ENCODE measurements at regions not wholly inside any gene's neighbourhood (a gene's known extent, or its start where the extent isn't known, plus 50 kb on each side); places are given as distances from the start of the nearest gene placed in this dataset.
A peak's percentile ranks its signal among the peaks of the same experiment; 100 is the strongest.

DNA sequence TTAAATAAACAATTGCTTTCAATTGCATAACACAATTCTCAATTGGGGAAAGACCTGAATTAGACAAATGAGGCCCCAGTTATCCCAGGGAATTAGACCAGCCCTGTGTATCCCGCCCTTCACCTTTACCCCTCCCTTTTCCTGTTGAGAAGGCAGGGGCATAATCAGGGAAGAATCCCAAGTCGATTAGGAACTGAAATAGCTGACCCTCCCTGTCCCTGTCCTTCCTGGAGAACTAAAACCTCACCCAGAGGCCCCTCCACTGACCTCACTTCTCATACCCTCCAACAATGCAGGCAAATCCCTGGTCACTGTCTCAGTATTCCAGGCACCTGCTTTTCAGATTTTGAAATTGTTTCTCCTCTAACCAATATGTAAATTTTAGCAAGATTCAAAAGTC is 165.4 kb upstream of the CDH11 start:
- no peaks in the 10 kb centered on the region for H3K36me3 ChIP-seq (ENCODE audit: insufficient read depth, low read length)
- H3K27ac ChIP-seq (ENCODE audit: low read depth, low read length): no peak overlapping the region
- no peak overlapping the region for H2AFZ ChIP-seq (ENCODE audit: low read length, unreplicated experiment)
- no peak overlapping the region for H3K4me3 ChIP-seq (ENCODE audit: low read depth, low read length)
- no peaks in the 10 kb centered on the region for H3K27me3 ChIP-seq (ENCODE audit: insufficient read depth, low read length)
- H3K79me2 ChIP-seq (ENCODE audit: control insufficient read depth, insufficient read depth, low read length, unreplicated experiment): no peaks in the 10 kb centered on the region
- peaks cover 18% of the 10 kb centered on the region for H3K4me1 ChIP-seq (ENCODE audit: control insufficient read depth, insufficient read depth, low read length, unreplicated experiment)

DNA sequence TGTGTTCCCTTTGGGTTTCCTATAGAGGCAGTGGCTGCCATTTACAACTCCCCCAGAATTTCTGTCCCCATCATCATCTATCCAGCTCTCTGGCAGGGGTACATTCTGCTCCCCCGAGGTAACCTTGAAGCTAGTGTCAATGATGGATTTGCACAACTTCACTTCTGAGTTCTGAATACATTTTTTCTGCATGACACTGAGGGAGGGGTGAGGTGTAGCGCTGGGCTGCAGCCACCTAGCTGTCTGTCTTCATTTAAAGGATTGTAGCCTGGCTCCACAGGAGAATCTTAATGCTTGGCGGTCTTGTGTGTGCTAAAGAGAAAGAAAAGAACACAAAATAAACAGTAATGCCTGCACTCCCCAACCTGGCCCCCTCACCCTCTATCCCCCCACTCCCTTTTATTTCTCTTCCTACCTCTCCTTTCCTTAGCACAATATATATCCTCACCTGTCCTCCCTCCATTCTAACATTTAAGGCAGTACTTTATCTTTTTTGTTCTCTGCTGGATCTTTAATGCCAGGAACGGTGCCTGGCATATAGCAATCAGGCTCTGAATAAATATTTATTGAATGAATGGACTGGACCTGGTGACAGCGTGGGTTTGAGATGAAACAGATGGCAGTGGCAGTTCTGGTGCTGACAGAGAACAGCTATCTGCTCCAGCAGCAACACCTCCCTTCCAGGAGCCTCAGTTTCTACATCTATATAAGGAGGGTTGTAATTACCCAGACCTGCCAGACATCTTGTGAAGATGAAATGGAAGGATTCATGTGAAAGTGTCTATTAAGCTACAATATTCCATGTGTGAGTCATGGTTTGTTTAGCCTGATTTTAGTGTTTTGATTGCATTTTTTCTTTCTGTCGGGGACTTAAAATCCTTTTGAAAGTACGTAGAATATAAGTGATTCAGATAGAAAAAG is 163.5 kb upstream of the CDH11 start:
- Histone ChIP-seq H3K36me3 (ENCODE audit: insufficient read depth, low read length) (no peaks in the 10 kb centered on the region), H3K79me2 (ENCODE audit: control insufficient read depth, insufficient read depth, low read length, unreplicated experiment) (no peaks in the 10 kb centered on the region), H3K27me3 (ENCODE audit: insufficient read depth, low read length) (no peaks in the 10 kb centered on the region), H3K27ac (ENCODE audit: low read depth, low read length) (no peak overlapping the region), H3K4me1 (ENCODE audit: control insufficient read depth, insufficient read depth, low read length, unreplicated experiment) (peaks cover 18% of the 10 kb centered on the region), H2AFZ (ENCODE audit: low read length, unreplicated experiment) (peak overlapping the region; percentile 75), H3K4me3 (ENCODE audit: low read depth, low read length) (peak overlapping the region; percentile 45; the same call in 1 of the 2 replicates)

DNA sequence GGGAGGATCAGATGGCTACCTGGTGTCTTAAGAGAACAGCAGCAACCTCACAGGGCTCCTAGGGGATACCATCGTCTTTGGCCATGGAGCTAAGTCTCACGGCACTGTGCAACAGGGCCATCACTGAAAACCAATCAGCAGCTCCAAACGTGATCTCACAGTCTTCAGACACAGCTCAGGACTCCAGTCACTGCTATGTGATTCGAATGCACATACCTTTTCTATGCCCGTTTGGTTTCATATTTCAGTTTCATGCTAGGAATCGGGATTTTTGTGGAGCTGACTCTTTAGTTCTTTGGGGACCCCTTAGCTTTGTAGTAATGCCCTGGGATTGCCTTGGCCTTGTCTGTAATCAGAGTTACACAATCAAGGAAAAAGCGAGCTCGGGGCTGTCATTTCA is 162.8 kb upstream of the CDH11 start:
- Histone ChIP-seq H3K27ac (ENCODE audit: low read depth, low read length) (no peak overlapping the region), H3K27me3 (ENCODE audit: insufficient read depth, low read length) (no peaks in the 10 kb centered on the region), H3K36me3 (ENCODE audit: insufficient read depth, low read length) (no peaks in the 10 kb centered on the region), H3K4me1 (ENCODE audit: control insufficient read depth, insufficient read depth, low read length, unreplicated experiment) (peaks cover 18% of the 10 kb centered on the region), H3K79me2 (ENCODE audit: control insufficient read depth, insufficient read depth, low read length, unreplicated experiment) (no peaks in the 10 kb centered on the region), H3K4me3 (ENCODE audit: low read depth, low read length) (no peak overlapping the region), H2AFZ (ENCODE audit: low read length, unreplicated experiment) (no peak overlapping the region)

DNA sequence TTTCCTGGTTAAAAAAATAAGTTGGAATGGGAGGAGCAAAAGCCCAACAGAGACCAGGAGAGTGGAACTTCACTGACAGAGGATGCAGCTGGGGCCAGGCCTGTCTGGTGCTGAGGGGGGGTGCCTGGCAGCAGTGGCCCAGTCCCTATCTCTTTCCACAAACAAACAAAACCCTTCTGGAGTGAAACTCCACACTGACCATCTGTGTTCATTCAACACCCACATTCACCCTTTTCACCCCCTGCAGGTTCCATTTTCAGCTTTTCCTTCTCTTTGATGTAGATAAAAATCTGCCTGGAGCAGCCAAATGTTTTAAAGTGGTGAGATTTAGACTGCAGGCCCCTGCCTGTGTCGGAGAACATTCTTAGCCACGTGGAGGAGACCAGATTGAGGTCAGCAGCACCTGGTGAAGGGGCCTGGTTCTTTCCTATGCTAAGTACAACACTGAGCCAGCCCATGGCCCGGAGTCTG is 161.4 kb upstream of the CDH11 start:
- Histone ChIP-seq H3K4me1 (ENCODE audit: control insufficient read depth, insufficient read depth, low read length, unreplicated experiment) (peaks cover 18% of the 10 kb centered on the region), H2AFZ (ENCODE audit: low read length, unreplicated experiment) (no peak overlapping the region)

DNA sequence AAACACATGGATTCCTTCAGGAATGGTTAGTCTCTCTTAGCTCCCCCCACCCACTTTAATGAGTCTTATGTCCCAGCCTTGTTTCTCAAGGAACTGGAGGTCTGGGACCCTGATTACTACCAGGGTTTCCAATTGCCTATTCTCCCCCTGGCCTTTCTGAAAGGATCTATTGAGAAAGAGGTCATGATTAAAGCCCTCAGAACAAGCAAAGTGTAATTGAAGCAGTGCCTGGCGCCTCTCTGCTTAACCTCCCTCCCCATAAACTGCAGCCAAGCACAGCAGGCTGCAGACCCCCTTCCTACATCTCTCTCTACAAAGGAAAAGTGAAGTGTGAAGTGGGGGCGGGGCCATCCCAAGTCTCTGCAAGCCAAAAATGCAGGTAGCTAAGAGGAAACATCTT is 159.7 kb upstream of the CDH11 start:
- no peak overlapping the region for H2AFZ ChIP-seq (ENCODE audit: low read length, unreplicated experiment)
- no peaks in the 10 kb centered on the region for H3K27me3 ChIP-seq (ENCODE audit: insufficient read depth, low read length)
- no peaks in the 10 kb centered on the region for H3K79me2 ChIP-seq (ENCODE audit: control insufficient read depth, insufficient read depth, low read length, unreplicated experiment)
- H3K4me1 ChIP-seq (ENCODE audit: control insufficient read depth, insufficient read depth, low read length, unreplicated experiment): peaks cover 18% of the 10 kb centered on the region
- H3K27ac ChIP-seq (ENCODE audit: low read depth, low read length): no peak overlapping the region
- H3K4me3 ChIP-seq (ENCODE audit: low read depth, low read length): no peak overlapping the region
- no peaks in the 10 kb centered on the region for H3K36me3 ChIP-seq (ENCODE audit: insufficient read depth, low read length)

More for the DNA sequence above, 161.4 kb upstream of the CDH11 start:
- Histone ChIP-seq H3K4me3 (ENCODE audit: low read depth, low read length) (no peak overlapping the region), H3K36me3 (ENCODE audit: insufficient read depth, low read length) (no peaks in the 10 kb centered on the region), H3K27me3 (ENCODE audit: insufficient read depth, low read length) (no peaks in the 10 kb centered on the region), H3K27ac (ENCODE audit: low read depth, low read length) (no peak overlapping the region), H3K79me2 (ENCODE audit: control insufficient read depth, insufficient read depth, low read length, unreplicated experiment) (no peaks in the 10 kb centered on the region)

DNA sequence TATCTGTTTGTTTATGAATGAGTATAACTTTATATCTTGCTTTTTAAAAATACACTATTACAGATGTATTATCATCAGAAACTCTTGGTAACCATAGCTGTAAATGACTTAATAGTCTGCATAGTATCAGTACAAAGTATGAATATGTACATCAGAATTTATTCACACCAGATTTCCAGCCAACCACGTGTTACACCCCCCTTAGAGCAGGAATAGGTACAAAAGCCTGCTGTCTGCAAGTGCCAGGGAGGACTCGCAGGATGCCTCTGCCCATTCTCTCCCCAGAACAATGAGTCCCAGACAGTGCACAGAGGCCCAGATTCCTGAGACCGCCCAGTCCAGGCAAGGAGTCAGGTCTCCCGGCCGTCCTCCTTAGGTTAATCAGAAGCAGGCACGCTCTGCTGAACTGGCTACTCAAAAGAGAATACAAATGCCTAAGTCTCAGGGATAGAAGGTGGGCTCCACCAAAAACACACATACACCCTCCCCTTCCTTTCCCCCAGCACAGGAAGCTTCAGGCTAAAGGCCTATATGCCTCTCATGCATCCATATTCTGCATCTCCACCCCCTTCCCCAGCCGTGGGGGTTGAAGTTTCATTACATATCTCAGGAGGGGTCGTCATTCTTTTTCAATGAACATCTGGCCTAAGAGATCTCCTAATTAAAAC is 159.1 kb upstream of the CDH11 start:
- no peak overlapping the region for H3K27ac ChIP-seq (ENCODE audit: low read depth, low read length)
- no peaks in the 10 kb centered on the region for H3K36me3 ChIP-seq (ENCODE audit: insufficient read depth, low read length)
- H3K79me2 ChIP-seq (ENCODE audit: control insufficient read depth, insufficient read depth, low read length, unreplicated experiment): no peaks in the 10 kb centered on the region
- H3K4me3 ChIP-seq (ENCODE audit: low read depth, low read length): no peak overlapping the region
- H3K4me1 ChIP-seq (ENCODE audit: control insufficient read depth, insufficient read depth, low read length, unreplicated experiment): peaks cover 13% of the 10 kb centered on the region
- H3K27me3 ChIP-seq (ENCODE audit: insufficient read depth, low read length): no peaks in the 10 kb centered on the region
- H2AFZ ChIP-seq (ENCODE audit: low read length, unreplicated experiment): no peak overlapping the region

DNA sequence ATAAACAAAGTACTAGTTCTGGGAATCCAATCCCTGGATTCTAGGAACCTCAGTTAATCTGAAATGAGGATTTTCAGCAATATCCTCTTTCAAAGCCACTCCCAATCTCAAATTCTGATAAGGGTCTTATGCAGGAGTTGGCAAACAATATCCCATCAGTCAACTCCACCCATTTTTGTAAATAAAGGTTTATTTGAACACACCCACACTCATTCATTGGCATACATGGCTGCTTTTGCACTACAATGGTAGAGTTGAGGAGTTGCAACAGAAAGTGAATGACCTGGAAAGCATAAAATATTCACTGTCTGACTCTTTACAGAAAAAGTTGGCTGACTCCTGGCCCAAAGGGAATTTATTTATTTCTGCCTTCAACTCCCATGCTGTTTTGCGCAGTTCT is 157.7 kb upstream of the CDH11 start:
- no peak overlapping the region for H2AFZ ChIP-seq (ENCODE audit: low read length, unreplicated experiment)
- H3K4me3 ChIP-seq (ENCODE audit: low read depth, low read length): no peak overlapping the region
- no peak overlapping the region for H3K27ac ChIP-seq (ENCODE audit: low read depth, low read length)
- no peaks in the 10 kb centered on the region for H3K4me1 ChIP-seq (ENCODE audit: control insufficient read depth, insufficient read depth, low read length, unreplicated experiment)
- no peaks in the 10 kb centered on the region for H3K27me3 ChIP-seq (ENCODE audit: insufficient read depth, low read length)
- H3K36me3 ChIP-seq (ENCODE audit: insufficient read depth, low read length): no peaks in the 10 kb centered on the region
- no peaks in the 10 kb centered on the region for H3K79me2 ChIP-seq (ENCODE audit: control insufficient read depth, insufficient read depth, low read length, unreplicated experiment)

DNA sequence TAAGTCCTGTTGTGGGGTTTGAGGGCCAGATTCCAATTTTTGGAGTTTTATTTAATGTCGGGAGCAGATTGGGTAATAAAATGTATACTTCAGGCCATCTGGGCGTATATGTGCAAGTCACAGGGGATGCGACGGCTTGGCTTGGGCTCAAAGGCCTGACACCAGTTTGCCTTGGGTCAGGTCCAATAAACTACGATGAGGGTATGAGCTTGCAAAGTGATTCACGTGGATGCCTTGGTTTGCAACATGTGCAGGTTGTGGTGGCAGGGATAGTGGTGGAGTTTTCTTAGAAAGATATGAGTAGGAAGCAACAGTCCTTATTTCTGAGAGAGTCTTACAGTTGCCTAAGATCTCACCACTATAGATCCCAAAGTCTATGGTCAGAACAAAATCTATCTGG is 157.0 kb upstream of the CDH11 start:
- Histone ChIP-seq H2AFZ (ENCODE audit: low read length, unreplicated experiment) (no peak overlapping the region), H3K27ac (ENCODE audit: low read depth, low read length) (no peak overlapping the region), H3K36me3 (ENCODE audit: insufficient read depth, low read length) (no peaks in the 10 kb centered on the region), H3K4me1 (ENCODE audit: control insufficient read depth, insufficient read depth, low read length, unreplicated experiment) (no peaks in the 10 kb centered on the region), H3K27me3 (ENCODE audit: insufficient read depth, low read length) (no peaks in the 10 kb centered on the region), H3K79me2 (ENCODE audit: control insufficient read depth, insufficient read depth, low read length, unreplicated experiment) (no peaks in the 10 kb centered on the region), H3K4me3 (ENCODE audit: low read depth, low read length) (no peak overlapping the region)

DNA sequence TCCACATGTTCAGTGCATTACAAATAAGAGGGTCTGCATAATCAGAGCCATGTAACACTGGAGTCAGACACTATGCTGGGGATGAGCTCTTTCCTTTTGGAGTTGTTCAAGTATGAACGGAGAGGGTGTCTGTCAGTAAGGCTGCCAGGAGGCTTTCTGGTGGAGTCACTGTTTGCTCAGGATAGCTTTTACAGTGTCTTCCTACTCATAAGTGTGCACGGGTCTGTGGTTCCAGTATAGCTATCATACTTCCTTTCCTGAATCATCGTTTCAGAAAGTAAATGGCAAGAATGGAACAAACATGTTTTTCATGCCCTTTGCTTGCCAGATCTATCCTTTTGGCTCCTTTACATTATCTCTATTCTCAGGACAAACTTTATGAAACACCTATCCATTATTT is 152.7 kb upstream of the CDH11 start:
- Histone ChIP-seq H3K79me2 (ENCODE audit: control insufficient read depth, insufficient read depth, low read length, unreplicated experiment) (no peaks in the 10 kb centered on the region), H3K27ac (ENCODE audit: low read depth, low read length) (no peak overlapping the region), H2AFZ (ENCODE audit: low read length, unreplicated experiment) (no peak overlapping the region), H3K4me3 (ENCODE audit: low read depth, low read length) (no peak overlapping the region), H3K4me1 (ENCODE audit: control insufficient read depth, insufficient read depth, low read length, unreplicated experiment) (no peaks in the 10 kb centered on the region), H3K27me3 (ENCODE audit: insufficient read depth, low read length) (no peaks in the 10 kb centered on the region), H3K36me3 (ENCODE audit: insufficient read depth, low read length) (no peaks in the 10 kb centered on the region)

DNA sequence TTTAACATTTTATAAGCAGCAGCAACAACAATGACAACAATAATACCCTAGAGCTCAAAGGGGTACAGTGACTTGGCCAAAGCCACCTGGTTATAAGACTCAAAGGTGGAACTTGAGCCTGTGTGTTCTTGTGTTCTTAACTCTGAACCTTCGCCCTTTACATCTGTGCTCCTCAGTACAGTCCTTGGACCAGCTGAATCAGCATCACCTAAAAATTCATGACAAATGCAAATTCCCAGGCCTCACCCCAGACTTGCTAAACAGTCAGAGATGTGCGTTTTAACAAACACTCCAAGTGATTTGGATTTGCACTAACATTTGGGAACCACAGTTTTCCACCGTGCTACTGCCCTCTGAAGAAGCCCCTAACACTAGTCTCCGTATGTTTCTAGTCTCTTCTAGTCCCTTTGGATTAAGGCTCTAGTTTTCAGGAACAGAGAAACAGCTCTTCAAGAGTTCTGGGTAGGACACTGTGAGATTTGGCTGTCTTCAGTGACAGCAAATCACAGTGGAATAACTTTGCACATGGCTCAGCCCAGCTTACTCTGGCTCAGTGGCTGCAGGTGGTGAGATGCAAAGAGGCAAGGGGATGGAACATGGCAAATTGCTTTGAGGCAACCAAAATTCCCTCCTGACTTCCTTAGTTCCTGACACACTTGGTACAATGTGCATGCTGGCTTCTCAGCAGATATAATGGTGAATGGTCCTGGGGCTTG is 151.0 kb upstream of the CDH11 start:
- Histone ChIP-seq H3K4me1 (ENCODE audit: control insufficient read depth, insufficient read depth, low read length, unreplicated experiment) (peaks cover 7% of the 10 kb centered on the region), H3K79me2 (ENCODE audit: control insufficient read depth, insufficient read depth, low read length, unreplicated experiment) (no peaks in the 10 kb centered on the region), H2AFZ (ENCODE audit: low read length, unreplicated experiment) (no peak overlapping the region), H3K27ac (ENCODE audit: low read depth, low read length) (no peak overlapping the region), H3K36me3 (ENCODE audit: insufficient read depth, low read length) (no peaks in the 10 kb centered on the region), H3K27me3 (ENCODE audit: insufficient read depth, low read length) (no peaks in the 10 kb centered on the region), H3K4me3 (ENCODE audit: low read depth, low read length) (no peak overlapping the region)
